ENCODE measurements at regions not wholly inside any gene's neighbourhood (a gene's known extent, or its start where the extent isn't known, plus 50 kb on each side); places are given as distances from the start of the nearest gene placed in this dataset.

GRCh38 chr12:38123566-38124246 is 192.9 kb upstream of the ALG10B start:
- no peaks in the 10 kb centered on the region for H3K79me2 ChIP-seq (ENCODE audit: insufficient read depth, low read length)
- no peak overlapping the region for H3K4me2 ChIP-seq (ENCODE audit: low read length)
- no peak overlapping the region for H2AFZ ChIP-seq (ENCODE audit: low read depth, low read length, poor library complexity, severe bottlenecking)
- H3K9me2 ChIP-seq (ENCODE audit: insufficient read depth): no peaks in the 10 kb centered on the region
- BruUV-seq (replicated peaks): no TSS peak
- H3K9ac ChIP-seq (ENCODE audit: low read length): no peak overlapping the region
- ATAC-seq: no peak
- intact Hi-C loops (cut with micrococcal nuclease): no loop called here
- no peaks in the 10 kb centered on the region for H3K36me3 ChIP-seq (ENCODE audit: control insufficient read depth in 1 of 2, insufficient read depth in 2 of 2, low read length in 2 of 2)
- POLR2A ChIA-PET: no interaction called here
- no peak overlapping the region for H3K4me3 ChIP-seq (replicated peaks in 1 of 2; ENCODE audit: low read depth in 1 of 2, low read length in 2 of 2)
- H3K27ac ChIP-seq (ENCODE audit: low read depth, low read length): no peak overlapping the region
- TF ChIP-seq ZNF274 (IDR thresholded peaks at IDR 0.05; ENCODE audit: low read depth, low read length) (no peak), RAD21 (IDR thresholded peaks at IDR 0.05; ENCODE audit: low read depth) (no peak), EZH2 (IDR thresholded peaks at IDR 0.05) (no peak), CEBPB (IDR thresholded peaks at IDR 0.05; ENCODE audit: low read depth) (no peak), ZFX (IDR thresholded peaks at IDR 0.05) (no peak), SRF (IDR thresholded peaks at IDR 0.05; ENCODE audit: low read depth) (no peak), ELF1 (IDR thresholded peaks at IDR 0.05; ENCODE audit: borderline replicate concordance, low read depth) (no peak), JUND (IDR thresholded peaks at IDR 0.05) (no peak), MAX (IDR thresholded peaks at IDR 0.05) (no peak), POLR2A (IDR thresholded peaks at IDR 0.05; ENCODE audit: borderline replicate concordance, extremely low read depth, insufficient read depth, insufficient read length) (no peak)
- H3K27me3 ChIP-seq (ENCODE audit: insufficient read depth, low read length): no peaks in the 10 kb centered on the region
- CTCF ChIA-PET: no interaction called here
- no peaks in the 10 kb centered on the region for H4K20me1 ChIP-seq (ENCODE audit: insufficient read depth)
- no peak for DNase-seq (ENCODE audit: low read depth, low spot score)
- H3K4me1 ChIP-seq (ENCODE audit: control insufficient read depth in 1 of 2, insufficient read depth in 2 of 2, low read length in 2 of 2): no peaks in the 10 kb centered on the region
- H3K9me3 ChIP-seq (ENCODE audit: control insufficient read depth in 1 of 2, insufficient read depth in 1 of 2, low read depth in 1 of 2, low read length in 2 of 2): no peaks in the 10 kb centered on the region; a peak in 1 of 4 replicates
- RAD21 ChIA-PET (ENCODE audit: low non-redundant PET in 1 of 2, low total read pairs in 2 of 2, uncharacterized antibody in 2 of 2, unreplicated experiment in 2 of 2): no interaction called here

- Histone ChIP-seq H3K9me2 (ENCODE audit: insufficient read depth) (no peaks in the 10 kb centered on the region), H3K79me2 (ENCODE audit: insufficient read depth, low read length) (no peaks in the 10 kb centered on the region), H3K27ac (ENCODE audit: low read depth, low read length) (no peak overlapping the region), H2AFZ (ENCODE audit: low read depth, low read length, poor library complexity, severe bottlenecking) (no peak overlapping the region), H3K36me3 (ENCODE audit: control insufficient read depth in 1 of 2, insufficient read depth in 2 of 2, low read length in 2 of 2) (no peaks in the 10 kb centered on the region), H3K4me2 (ENCODE audit: low read length) (no peak overlapping the region), H3K4me3 (replicated peaks in 1 of 2; ENCODE audit: low read depth in 1 of 2, low read length in 2 of 2) (no peak overlapping the region), H3K9me3 (ENCODE audit: control insufficient read depth in 1 of 2, insufficient read depth in 1 of 2, low read depth in 1 of 2, low read length in 2 of 2) (no peaks in the 10 kb centered on the region; a peak in 1 of 4 replicates), H3K27me3 (ENCODE audit: insufficient read depth, low read length) (no peaks in the 10 kb centered on the region), H3K9ac (ENCODE audit: low read length) (no peak overlapping the region), H4K20me1 (ENCODE audit: insufficient read depth) (no peaks in the 10 kb centered on the region), H3K4me1 (ENCODE audit: control insufficient read depth in 1 of 2, insufficient read depth in 2 of 2, low read length in 2 of 2) (no peaks in the 10 kb centered on the region)
- DNase-seq (ENCODE audit: low read depth, low spot score): no peak
- intact Hi-C loops (cut with micrococcal nuclease): no loop called here
- CTCF ChIA-PET: no interaction called here
- no peak for ATAC-seq
- RAD21 ChIA-PET (ENCODE audit: low non-redundant PET in 1 of 2, low total read pairs in 2 of 2, uncharacterized antibody in 2 of 2, unreplicated experiment in 2 of 2): no interaction called here
- POLR2A ChIA-PET: no interaction called here
- no TSS peak for BruUV-seq (replicated peaks)
- TF ChIP-seq EZH2 (IDR thresholded peaks at IDR 0.05) (no peak), RAD21 (IDR thresholded peaks at IDR 0.05; ENCODE audit: low read depth) (no peak), REST (IDR thresholded peaks at IDR 0.05; ENCODE audit: low read depth) (no peak), ATF3 (IDR thresholded peaks at IDR 0.05) (no peak), FOSL1 (IDR thresholded peaks at IDR 0.05; ENCODE audit: low read depth) (no peak), SP1 (IDR thresholded peaks at IDR 0.05; ENCODE audit: low read depth) (no peak), ZFX (IDR thresholded peaks at IDR 0.05) (no peak), EZH2phosphoT487 (IDR thresholded peaks at IDR 0.05; ENCODE audit: borderline replicate concordance) (no peak), EGR1 (IDR thresholded peaks at IDR 0.05; ENCODE audit: low read depth) (no peak), CBX3 (IDR thresholded peaks at IDR 0.05; ENCODE audit: low read depth) (no peak), POLR2AphosphoS5 (IDR thresholded peaks at IDR 0.05; ENCODE audit: low read depth, low read length) (no peak)
Measured at GRCh38 chr12:38124247-38125012, 192.1 kb upstream of the ALG10B start.
